NCI-H524 treated with DMSO at 0.1 percent for 48 hours (cell line): ENCODE measurements at regions not wholly inside any gene's neighbourhood (a gene's known extent, or its start where the extent isn't known, plus 50 kb on each side); places are given as distances from the start of the nearest gene placed in this dataset.
"Not testable (repeated sequence)": the region's sequence is repeated elsewhere in the genome, so short reads cannot be mapped to it uniquely, and the experiment has no call there.

Source experiments
- DNase-seq: peaks from one replicate; lab custom pipeline; 2025; lab: John Stamatoyannopoulos, UW

DNA sequence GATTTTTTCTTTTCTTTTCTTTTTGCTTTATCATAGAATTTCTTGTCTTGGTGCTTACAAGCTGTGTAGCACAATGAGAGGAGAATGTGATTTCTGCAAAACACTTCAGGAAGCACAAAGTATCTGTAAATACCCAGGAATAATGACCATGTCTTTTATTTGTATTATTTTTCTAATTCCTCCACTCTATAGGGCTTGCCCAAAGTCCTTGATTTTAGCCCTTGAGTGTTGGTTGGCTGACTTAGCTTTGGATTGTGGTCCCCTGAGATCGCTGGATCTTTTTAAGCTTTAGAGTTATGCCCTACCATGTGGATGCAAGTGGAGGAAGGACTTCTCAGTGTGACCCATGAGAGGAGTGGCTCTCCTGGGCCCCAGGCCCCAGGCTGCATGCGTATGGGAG lies 52.2 kb downstream of the HOXC4 start:
- DNase-seq = not testable (repeated sequence)

DNA sequence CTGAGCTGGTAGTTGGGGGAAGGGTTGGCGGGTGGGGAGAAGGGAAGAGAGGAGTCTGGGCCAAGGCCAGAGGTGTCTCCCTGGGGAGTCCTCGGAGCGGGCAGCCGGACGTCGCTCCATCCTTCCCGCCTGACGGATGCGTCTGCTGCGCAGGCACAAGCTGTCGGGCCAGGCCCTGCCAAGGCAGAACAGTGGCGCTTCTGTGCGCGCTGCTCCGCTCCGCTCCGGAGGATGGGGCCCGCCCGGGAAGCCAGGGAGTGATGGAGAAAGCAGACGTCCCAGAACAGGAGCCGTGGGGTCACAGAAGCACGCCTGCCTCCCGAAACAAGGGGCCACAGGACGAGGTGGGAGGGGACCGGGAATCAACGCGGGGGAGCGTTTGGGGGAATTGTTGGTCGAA lies 52.6 kb downstream of the HOXC4 start:
- DNase-seq = not testable (repeated sequence)

DNA sequence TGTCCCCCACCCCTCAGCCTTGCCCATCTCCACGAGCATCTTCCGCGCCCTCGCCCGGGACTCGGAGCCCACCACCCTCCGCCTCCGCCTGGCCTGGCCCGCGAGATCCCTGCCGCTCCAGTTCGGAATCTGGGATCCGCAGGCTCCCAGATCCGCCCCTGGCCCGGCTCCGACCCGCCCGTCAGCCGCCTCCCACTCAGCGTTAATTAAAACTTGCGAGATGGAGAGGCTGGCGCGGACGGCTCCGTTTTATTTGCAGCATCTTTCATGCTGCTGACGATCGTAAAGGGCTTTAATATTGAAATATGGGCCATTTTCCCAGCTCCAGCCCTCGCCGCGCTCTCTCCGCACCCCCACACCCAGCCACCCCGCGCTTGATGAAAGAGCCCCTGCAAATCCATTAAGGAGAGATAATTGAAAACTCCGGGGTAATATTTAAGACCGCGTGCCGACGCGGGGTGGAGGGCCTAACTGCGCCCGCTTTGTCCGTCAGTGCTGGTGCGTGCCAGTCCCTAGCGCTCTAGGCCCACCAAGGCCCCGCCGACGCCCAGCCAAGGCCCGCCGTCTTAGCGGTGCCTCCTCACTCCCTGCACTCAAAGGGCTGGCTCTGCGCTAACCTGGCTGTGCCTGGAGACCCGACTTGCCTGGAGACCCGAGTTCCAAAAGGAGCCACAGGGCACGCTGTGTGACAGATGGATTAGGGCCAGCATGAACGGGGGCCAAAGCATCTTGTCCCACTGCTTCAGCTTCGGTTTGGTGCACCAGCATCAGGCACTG lies 53.4 kb downstream of the HOXC4 start:
- DNase-seq = not testable (repeated sequence)

DNA sequence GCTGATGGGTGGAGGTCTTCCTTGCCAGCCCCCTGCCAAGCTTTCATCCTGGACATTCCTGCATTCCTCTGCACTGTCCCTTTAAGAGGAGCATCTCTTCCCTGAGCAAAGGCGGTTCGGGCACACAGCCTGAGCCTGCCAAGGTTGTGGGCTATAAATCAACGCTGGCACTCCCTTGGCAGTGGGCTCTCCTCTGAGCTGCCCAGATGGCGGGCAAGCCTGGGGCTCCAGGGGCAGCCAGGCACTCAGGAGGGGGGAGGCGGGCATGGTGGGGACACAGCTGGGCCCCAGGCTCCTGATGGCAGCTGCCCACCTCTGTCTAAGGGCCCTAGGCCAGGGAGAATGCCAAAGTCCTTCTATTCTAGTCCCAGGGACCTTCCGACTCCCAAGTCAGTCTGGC lies 58.7 kb downstream of the HOXC4 start:
- DNase-seq = peak; percentile 28

DNA sequence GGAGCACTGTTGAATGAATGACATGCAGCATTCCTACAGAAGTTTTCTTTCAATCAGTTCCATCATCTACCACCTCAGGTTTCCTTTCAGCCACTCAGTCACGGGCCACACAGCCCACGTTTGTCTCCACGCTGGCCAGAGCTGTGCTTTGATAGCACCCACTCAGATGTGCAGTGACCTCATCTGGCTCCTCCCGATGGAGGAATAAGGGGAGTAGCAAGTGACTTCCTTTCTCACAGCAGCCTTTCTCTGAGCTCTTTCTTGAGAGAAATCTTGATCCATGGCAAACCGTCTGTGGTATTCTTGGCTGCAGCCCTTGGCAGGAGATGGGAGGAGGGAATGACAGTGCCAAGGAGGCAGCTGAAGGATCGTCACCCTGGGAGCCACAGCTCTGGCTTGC lies 62.4 kb downstream of the HOXC4 start:
- not testable (repeated sequence) for DNase-seq

DNA sequence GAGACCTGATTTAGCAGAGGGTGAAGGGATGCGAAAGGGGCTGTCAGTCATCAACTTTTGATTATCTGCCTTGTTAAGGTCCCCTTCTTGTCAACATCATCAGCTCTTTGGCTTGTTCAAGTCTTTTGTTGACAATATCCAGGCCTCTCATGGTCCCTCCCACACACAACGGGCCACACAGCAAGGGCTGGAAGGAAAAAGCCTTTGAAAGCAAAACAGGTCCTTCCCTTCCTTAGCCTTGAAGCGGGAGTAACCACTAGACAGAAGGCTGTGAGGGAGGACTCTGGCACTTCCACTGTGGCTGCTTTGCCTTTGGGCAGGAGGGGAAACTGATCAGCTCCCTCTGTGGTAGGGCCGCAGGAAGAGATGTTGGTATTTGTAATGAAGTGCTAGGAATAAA lies 63.8 kb downstream of the HOXC4 start:
- DNase-seq = not testable (repeated sequence)

DNA sequence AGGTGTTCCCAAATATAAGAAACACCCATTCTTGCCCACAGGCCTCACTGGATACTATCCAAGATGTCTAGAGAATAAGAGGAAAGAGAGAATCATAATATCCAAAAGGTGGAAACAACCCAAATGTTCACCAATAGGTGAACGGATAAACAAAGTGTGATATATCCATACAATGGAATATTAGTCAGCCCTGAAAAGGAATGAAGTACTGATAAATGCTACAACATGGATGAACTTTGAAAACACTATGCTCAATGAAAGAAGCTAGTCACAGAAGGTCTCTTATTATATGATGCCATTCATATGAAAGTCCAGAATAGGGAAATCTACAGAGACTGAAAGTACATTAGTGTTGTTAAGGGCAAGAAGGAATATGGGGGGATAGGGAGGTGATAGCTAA lies 65.4 kb downstream of the HOXC4 start:
- DNase-seq = not testable (repeated sequence)

DNA sequence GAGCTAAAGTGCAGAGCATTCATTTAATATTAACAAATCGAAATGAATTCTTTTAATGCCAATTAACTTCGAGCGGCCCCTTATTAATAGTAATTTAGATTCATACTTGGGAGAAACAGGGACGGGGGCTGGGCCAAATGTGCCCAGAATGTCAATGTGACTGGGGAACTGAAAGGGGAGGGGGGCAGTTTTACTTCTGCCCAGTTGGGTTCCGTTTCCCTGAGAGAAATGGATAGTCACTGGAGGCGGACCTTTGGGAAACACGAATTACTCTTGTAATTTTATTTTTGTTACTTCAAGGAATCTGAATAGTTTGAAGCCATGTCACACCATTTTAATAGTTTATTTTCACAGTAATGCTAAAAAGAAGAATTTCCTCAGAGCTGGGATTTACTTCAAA lies 64.8 kb downstream of the SMUG1 start:
- DNase-seq = not testable (repeated sequence)

DNA sequence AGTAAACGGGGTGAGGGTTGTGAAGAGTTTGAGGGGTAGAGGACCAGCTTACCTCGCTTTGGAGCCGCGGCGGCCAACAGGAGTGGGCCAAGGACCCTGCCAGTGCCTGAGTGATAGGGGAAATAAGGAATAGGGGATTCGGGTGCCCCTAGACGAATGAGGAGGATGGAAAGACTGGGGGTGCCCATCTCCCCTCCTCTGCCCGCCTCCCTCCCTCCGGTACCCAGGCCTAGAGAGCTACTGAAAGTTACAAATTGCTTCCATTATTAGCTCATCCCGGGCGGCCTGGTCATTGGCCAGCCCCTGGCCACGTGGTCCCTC lies 63.1 kb downstream of the SMUG1 start:
- DNase-seq = not testable (repeated sequence)

DNA sequence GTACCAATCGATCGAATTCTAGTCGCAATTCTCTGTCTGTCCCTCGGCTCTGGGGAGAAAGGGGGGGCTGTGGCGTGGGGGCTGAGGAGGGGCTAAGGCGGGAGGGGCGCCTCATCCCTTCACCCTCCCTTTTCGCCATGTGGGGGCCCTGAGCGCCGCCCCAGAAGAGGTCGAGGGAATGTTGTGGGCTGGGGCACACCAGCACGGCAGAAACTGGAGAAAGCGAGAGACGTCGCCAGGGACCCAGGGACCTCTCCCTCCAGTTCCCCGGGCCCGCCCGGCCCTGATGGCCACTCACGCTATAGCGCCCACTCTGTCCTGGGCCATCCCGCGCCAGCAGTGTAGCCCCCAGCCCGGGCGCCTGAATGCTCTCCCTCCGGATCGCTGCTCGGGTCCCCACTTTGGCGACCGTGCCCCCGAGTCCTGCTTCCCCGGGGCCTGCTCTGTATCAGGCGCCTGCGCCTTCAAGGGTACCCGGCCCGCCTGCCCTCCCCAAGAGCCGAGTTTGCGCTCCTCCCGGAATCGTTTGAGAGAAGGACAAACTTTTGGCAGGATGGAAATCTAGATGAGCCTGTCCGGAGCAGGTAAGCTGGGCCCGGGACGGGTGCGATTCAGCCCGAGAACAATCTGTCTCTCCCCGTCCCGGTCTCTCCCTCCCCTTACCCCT lies 62.6 kb downstream of the SMUG1 start:
- no peak for DNase-seq

DNA sequence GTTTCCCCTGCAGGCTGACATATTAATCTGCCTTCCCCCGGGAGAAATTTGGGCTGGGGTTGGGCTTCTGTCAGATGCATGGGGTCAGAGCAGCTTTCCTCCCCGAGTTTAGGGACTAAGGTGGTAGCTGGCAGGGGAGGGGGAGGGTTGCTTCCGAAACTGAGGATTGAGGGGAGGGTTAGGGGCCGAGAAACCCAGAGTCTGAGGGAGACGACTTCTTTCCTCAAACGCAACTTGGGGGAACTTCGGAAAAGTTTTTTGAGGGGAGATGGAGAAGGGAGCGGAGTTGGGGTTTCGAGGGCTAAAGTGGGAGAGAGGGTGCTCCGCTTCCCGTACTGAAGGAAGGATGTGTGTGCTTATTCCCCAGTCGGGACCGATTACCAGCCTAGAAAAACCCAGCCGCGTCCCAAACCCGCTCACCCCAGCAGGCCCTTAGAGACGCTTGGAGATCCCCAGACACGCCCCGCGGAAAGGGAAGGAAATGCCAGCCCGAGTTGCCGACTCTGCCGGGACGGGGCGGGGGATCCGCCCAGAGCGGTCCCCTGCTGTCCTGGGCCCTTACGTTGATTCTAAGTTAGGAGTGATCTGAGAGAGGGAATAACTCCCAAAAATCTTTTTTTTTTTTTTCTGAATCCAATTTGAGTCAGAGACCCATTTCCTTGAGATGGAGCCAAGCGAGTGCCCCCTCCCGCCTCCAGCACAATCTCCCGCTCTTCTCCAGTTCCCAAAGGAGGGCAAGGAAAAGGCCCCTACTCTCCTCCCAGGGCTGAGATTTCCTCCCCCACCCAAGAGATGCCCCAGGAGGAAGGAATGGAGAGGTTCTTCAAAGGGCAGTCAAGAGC lies 61.9 kb downstream of the SMUG1 start:
- no peak for DNase-seq

DNA sequence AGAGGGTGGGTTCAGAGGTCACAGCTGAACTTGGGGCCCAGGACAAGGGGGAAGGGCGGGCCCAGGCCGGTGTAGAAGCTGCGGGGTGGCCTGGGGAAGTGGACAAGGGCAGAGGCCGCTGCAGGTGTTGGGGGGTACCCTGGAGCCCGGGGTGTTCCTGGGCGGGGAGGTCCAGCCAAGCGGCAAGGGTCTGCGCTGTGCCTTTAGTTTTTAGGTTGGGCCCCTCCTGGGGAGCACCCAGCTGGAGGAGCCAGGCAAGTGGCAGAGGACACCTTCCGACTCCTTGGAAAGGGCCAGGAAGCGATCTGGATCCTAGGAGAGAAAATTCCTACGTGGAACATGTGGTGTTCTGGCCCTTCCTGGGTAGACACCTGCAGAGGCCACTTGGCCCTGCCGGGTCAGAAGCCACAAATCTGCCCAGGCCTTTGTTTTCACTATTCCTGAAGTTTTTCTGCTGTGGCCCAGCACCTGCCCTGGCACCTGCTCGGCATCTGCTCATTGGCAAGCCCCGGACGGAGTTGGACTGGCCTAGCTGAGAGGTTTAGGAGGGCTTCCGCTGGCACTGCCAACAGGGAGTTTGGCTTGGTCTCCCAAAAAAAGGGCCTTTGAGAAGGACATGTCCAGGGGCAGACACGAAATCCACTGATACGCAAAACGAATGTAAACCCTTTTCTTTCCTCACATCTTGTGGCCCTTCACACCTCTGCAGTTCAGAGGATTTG lies 61.1 kb downstream of the SMUG1 start:
- DNase-seq = no peak

DNA sequence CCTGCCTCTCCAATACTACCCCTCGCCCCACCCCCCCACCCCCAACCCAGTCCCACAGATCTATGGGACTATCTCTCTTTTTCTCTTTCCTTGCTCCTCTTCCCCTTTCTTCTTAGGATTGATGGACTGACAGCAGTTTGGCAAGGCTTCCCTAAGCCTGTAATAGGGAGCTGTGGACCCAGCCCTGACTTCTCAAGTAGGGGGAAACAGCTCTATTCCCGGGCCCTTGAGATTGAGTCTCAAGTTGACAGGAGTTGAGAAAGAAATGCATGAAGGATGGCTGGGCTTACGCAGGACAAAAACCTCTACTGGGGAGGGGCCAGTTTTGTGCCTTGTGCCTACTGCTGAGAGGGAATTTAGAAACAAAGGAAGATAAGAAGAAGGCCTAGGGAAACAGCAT lies 60.4 kb downstream of the SMUG1 start:
- no peak for DNase-seq

DNA sequence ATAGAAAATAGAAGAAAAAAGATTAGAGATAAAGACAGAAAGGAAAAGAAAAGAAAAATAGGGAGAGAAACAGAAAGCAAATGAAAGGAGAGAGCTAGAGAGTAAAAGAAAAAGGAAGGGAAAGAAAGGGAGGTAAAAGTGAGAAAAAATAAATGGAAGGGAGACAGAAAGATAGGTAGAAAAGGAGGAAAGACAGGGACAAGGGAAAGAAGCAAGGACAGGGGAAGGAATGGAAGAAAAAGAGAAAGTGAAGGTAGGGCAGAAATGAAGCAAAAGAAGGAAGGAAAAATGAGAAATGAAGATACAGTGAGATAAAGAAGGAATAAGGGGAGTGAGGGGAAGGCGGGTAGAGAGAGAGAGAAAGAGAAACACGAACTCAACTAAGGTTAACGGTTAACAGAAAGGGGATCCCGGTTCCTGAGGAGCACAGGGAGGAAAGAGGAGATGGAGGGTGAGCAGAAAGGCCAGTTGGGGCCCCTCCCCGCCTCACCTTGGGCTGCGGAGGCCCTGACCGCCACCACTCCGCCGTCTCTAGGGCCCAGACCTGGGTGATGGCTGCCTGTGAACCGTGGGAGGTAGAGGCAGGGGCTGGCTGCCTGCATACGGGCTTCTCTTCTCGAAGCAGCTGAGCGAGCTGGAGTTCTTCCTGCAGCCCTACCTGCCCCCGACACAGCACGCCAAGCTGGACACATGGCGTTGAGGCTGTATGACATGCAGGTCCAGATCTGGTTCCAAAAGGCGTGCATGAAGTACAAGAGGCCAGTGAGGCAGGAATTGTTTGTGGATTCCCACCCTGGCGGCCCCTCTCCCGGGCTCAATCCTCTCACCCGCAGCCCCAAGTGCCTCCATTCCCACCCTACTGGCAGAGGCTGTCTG lies 59.5 kb downstream of the SMUG1 start:
- DNase-seq = no peak
